ENCODE measurements at regions not wholly inside any gene's neighbourhood (a gene's known extent, or its start where the extent isn't known, plus 50 kb on each side); places are given as distances from the start of the nearest gene placed in this dataset.
"Not testable (repeated sequence)": the region's sequence is repeated elsewhere in the genome, so short reads cannot be mapped to it uniquely, and the experiment has no call there.

GRCh38 chrX:112577146-112577545 lies 102.6 kb downstream of the LHFPL1 start:
- no peak for DNase-seq

GRCh38 chrX:112571388-112571787 lies 108.3 kb downstream of the LHFPL1 start:
- no peak for DNase-seq

GRCh38 chrX:112555831-112556230 lies 123.9 kb downstream of the LHFPL1 start:
- no peak for DNase-seq

- DNase-seq, result no peak
Observed at GRCh38 chrX:112545051-112545450, 134.7 kb downstream of the LHFPL1 start.

- DNase-seq, result peak; percentile 1
Observed at GRCh38 chrX:112536544-112536943, 143.2 kb downstream of the LHFPL1 start.

GRCh38 chrX:112527903-112528302 lies 151.8 kb downstream of the LHFPL1 start:
- no peak for DNase-seq

- no peak for DNase-seq
Observed at GRCh38 chrX:112521676-112522075, 158.1 kb downstream of the LHFPL1 start.

GRCh38 chrX:112520124-112520523 lies 159.6 kb downstream of the LHFPL1 start:
- DNase-seq, result no peak

- DNase-seq, result no peak
Observed at GRCh38 chrX:112513154-112513553, 166.6 kb downstream of the LHFPL1 start.

- DNase-seq, result no peak
Observed at GRCh38 chrX:112512509-112512908, 167.2 kb downstream of the LHFPL1 start.

- no peak for DNase-seq
Observed at GRCh38 chrX:112510629-112511028, 169.1 kb downstream of the LHFPL1 start.

GRCh38 chrX:112477653-112478052 lies 202.1 kb downstream of the LHFPL1 start:
- no peak for DNase-seq

GRCh38 chrX:112473654-112474053 lies 206.1 kb downstream of the LHFPL1 start:
- DNase-seq, result no peak

- no peak for DNase-seq
Observed at GRCh38 chrX:112470551-112470950, 209.2 kb downstream of the LHFPL1 start.

- not testable (repeated sequence) for DNase-seq
Observed at GRCh38 chrX:112461949-112462450, 217.7 kb downstream of the LHFPL1 start.

GRCh38 chrX:112457788-112458187 lies 221.9 kb downstream of the LHFPL1 start:
- no peak for DNase-seq

GRCh38 chrX:112450810-112451209 lies 228.9 kb downstream of the LHFPL1 start:
- DNase-seq, result no peak

- DNase-seq, result no peak
Observed at GRCh38 chrX:112440277-112440676, 239.5 kb downstream of the LHFPL1 start.

- no peak for DNase-seq
Observed at GRCh38 chrX:112424166-112424565, 255.6 kb downstream of the LHFPL1 start.

GRCh38 chrX:112391313-112391712 lies 288.4 kb downstream of the LHFPL1 start:
- DNase-seq, result no peak

GRCh38 chrX:112381649-112382298 lies 298.0 kb downstream of the LHFPL1 start:
- DNase-seq, result not testable (repeated sequence)

- no peak for DNase-seq
Observed at GRCh38 chrX:112380541-112381278, 298.1 kb upstream of the TRPC5 start.

- no peak for DNase-seq
Observed at GRCh38 chrX:112377481-112377880, 294.9 kb upstream of the TRPC5 start.
